ENCODE measurements at regions not wholly inside any gene's neighbourhood (a gene's known extent, or its start where the extent isn't known, plus 50 kb on each side); places are given as distances from the start of the nearest gene placed in this dataset.

GRCh38 chr11:70951139-70951804, 301.1 kb downstream of the SHANK2 start:
- H3K9ac ChIP-seq (ENCODE audit: insufficient read depth, low read depth, low read length), result no peak overlapping the region
- FAIRE-seq (no peak), ATAC-seq (no peak), DNase-seq (ENCODE audit: low spot score) (no peak)
- POLR2A ChIA-PET, result no interaction called here
- H3K4me2 ChIP-seq (ENCODE audit: low read depth, low read length), result no peak overlapping the region
- intact Hi-C loops (cut with micrococcal nuclease; ENCODE audit: unreplicated experiment), result no loop called here
- H3K4me3 ChIP-seq (replicated peaks in 1 of 3; ENCODE audit: insufficient read depth in 1 of 3, low read depth in 2 of 3, low read length in 3 of 3), result no peak overlapping the region
- CTCF ChIA-PET (ENCODE audit: low intra/inter-chr PET ratio, low total read pairs), result no interaction called here
- in situ Hi-C loops (cut with HindIII; ENCODE audit: extremely low pct_ligation_motif_present, low pct_unique_long_range_greater_than_20kb), result no loop called here
- H4K20me1 ChIP-seq (ENCODE audit: insufficient read depth, low read length), result peaks cover 22% of the 10 kb centered on the region; the same call in 1 of the 2 replicates
- TF ChIP-seq CREB1 (IDR thresholded peaks at IDR 0.05), result peak; percentile 85
- peak; percentile 36; the same call in 1 of the 2 replicates for TF ChIP-seq CREB1 (CRISPR knock-in tag; IDR thresholded peaks at IDR 0.05)
- TF ChIP-seq ATF7 (IDR thresholded peaks at IDR 0.05), result peak; percentile 79
- TF ChIP-seq ATF7 (CRISPR knock-in tag; IDR thresholded peaks at IDR 0.05), result no peak
- no peak for TF ChIP-seq ZBTB40 (IDR thresholded peaks at IDR 0.05)
- no peak for TF ChIP-seq ZBTB40 (CRISPR knock-in tag; IDR thresholded peaks at IDR 0.05)
- 0 out of 2 replicates have a peak, but pooled peaks have one; percentile 25 for TF ChIP-seq CREM (IDR thresholded peaks at IDR 0.05)
- TF ChIP-seq CREM (CRISPR knock-in tag; IDR thresholded peaks at IDR 0.05), result no peak
- TF ChIP-seq ZBTB21 (CRISPR knock-in tag; IDR thresholded peaks at IDR 0.05), result peak; percentile 79
- TF ChIP-seq ATF1 (CRISPR knock-in tag; IDR thresholded peaks at IDR 0.05), result peak; percentile 42; the same call in 1 of the 2 replicates
- H3K27ac ChIP-seq (ENCODE audit: extremely low read length, insufficient read depth, low read length), result no peak overlapping the region
- H2AFZ ChIP-seq (ENCODE audit: low read length), result no peak overlapping the region
- no peaks in the 10 kb centered on the region for H3K27me3 ChIP-seq (ENCODE audit: control insufficient read depth in 1 of 2, insufficient read depth in 2 of 2, low read length in 2 of 2)
- TSS peak; percentile 17 for BruUV-seq (replicated peaks)
- H3K4me1 ChIP-seq (ENCODE audit: insufficient read depth, low read length), result no peaks in the 10 kb centered on the region
- WGBS (ENCODE audit: low lambda C conversion rate), result 85% methylated on average over 11 of the region's 11 CpGs
- no peaks in the 10 kb centered on the region for H3K79me2 ChIP-seq (ENCODE audit: insufficient read depth, low read length)
- H3K9me3 ChIP-seq (ENCODE audit: low read length), result no peaks in the 10 kb centered on the region
- peaks cover 8 to 33% of the 10 kb centered on the region in 2 experiments; a peak in 3 of 5 replicates for H3K36me3 ChIP-seq (replicated peaks in 1 of 2; ENCODE audit: control insufficient read depth in 1 of 2, insufficient read depth in 2 of 2, low read length in 2 of 2)
